Mesodermal cell (in vitro differentiated cells): ENCODE measurements at regions not wholly inside any gene's neighbourhood (a gene's known extent, or its start where the extent isn't known, plus 50 kb on each side); places are given as distances from the start of the nearest gene placed in this dataset.

Experiments
- H3K27ac ChIP-seq: 2 replicates; pipeline ENCODE4 v1.7.0; 2013; ENCODE audit warnings: mild to moderate bottlenecking, low read depth, low read length, moderate library complexity; ENCODE audit not compliant: severe bottlenecking
- H3K36me3 ChIP-seq: 2 replicates; pipeline ENCODE4 v1.7.1; 2013; ENCODE audit warnings: mild to moderate bottlenecking, low read length, moderate library complexity; ENCODE audit not compliant: control insufficient read depth, insufficient read depth
- H3K4me1 ChIP-seq: one replicate; pipeline ENCODE4 v1.7.1; 2013; ENCODE audit warnings: mild to moderate bottlenecking, low read length; ENCODE audit not compliant: insufficient read depth, control insufficient read depth, poor library complexity, severe bottlenecking
- H3K4me3 ChIP-seq: 2 replicates; pipeline ENCODE4 v1.7.0; 2013; ENCODE audit warnings: low read length, control low read depth, mild to moderate bottlenecking; ENCODE audit not compliant: insufficient read depth, poor library complexity, severe bottlenecking; ENCODE audit errors: extremely low read depth
- H3K9me3 ChIP-seq: 2 replicates; pipeline ENCODE4 v1.7.1; 2013; ENCODE audit warnings: mild to moderate bottlenecking, low read length, moderate library complexity; ENCODE audit not compliant: control insufficient read depth
- WGBS, 2 experiments: methylation state at CpG; one replicate each; pipeline ENCODE4 v1.1.5; 2013; ENCODE audit warnings: missing lambda C conversion rate in 2 of 2; ENCODE audit not compliant: insufficient coverage in 2 of 2; 5-methylcytosine and 5-hydroxymethylcytosine counted together

DNA sequence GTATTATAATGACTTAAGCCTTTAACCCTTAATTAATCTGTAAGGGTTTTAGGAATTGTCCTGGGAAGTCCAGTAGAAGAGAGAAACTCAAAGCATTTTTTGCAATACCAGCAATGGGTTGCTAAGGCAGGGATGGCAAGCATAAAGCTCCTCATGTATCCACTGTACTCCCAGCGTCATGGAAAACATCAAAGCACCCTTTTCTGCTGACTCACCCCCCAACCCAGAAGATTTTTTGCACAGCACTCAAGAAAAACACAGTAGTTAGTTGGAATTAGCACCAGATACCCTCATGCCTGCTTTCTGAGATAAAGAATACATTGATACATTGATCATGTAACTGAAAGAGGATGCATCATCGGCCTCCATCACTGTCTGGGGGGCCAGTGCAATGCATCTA is 199.1 kb upstream of the CNOT2 start:
- peaks cover 21% of the 10 kb centered on the region for H3K4me1 ChIP-seq
- no peak overlapping the region for H3K4me3 ChIP-seq
- H3K9me3 ChIP-seq, result no peaks in the 10 kb centered on the region
- H3K27ac ChIP-seq, result no peak overlapping the region
- WGBS, 2 experiments, result 88% methylated on average over 1 of the region's 2 CpGs; no CpG with 5 or more reads in 1 of the 2 experiments
- no peaks in the 10 kb centered on the region for H3K36me3 ChIP-seq

- Histone ChIP-seq H3K36me3 (no peaks in the 10 kb centered on the region), H3K4me1 (peaks cover 23% of the 10 kb centered on the region), H3K9me3 (no peaks in the 10 kb centered on the region), H3K4me3 (no peak overlapping the region), H3K27ac (no peak overlapping the region)
- 83 to 96% methylated on average over 3 of the region's 3 CpGs for WGBS, 2 experiments
Observed at GRCh38 chr12:70045036-70045435, 198.2 kb upstream of the CNOT2 start.

GRCh38 chr12:70045514-70045913 is 197.7 kb upstream of the CNOT2 start:
- H3K4me1 ChIP-seq, result peaks cover 24% of the 10 kb centered on the region
- 74 to 77% methylated on average over 3 to 4 of the region's 4 CpGs for WGBS, 2 experiments
- no peaks in the 10 kb centered on the region for H3K36me3 ChIP-seq
- H3K9me3 ChIP-seq, result no peaks in the 10 kb centered on the region
- H3K27ac ChIP-seq, result no peak overlapping the region
- H3K4me3 ChIP-seq, result no peak overlapping the region

GRCh38 chr12:70048521-70049250 is 194.5 kb upstream of the CNOT2 start:
- Histone ChIP-seq H3K4me1 (peaks cover 20% of the 10 kb centered on the region), H3K36me3 (no peaks in the 10 kb centered on the region), H3K9me3 (no peaks in the 10 kb centered on the region), H3K27ac (no peak overlapping the region), H3K4me3 (no peak overlapping the region)
- WGBS, 2 experiments, result 90 to 100% methylated on average over 1 of the region's 1 CpG

- Histone ChIP-seq H3K36me3 (no peaks in the 10 kb centered on the region), H3K4me1 (peaks cover 11% of the 10 kb centered on the region), H3K9me3 (no peaks in the 10 kb centered on the region), H3K4me3 (no peak overlapping the region), H3K27ac (no peak overlapping the region)
- 67% methylated on average over 3 of the region's 5 CpGs; no CpG with 5 or more reads in 1 of the 2 experiments for WGBS, 2 experiments
Observed at GRCh38 chr12:70049596-70050360, 193.5 kb upstream of the CNOT2 start.

- Histone ChIP-seq H3K27ac (no peak overlapping the region), H3K4me1 (peaks cover 3% of the 10 kb centered on the region), H3K4me3 (no peak overlapping the region), H3K9me3 (no peaks in the 10 kb centered on the region), H3K36me3 (no peaks in the 10 kb centered on the region)
- WGBS, 2 experiments, result no CpG with 5 or more reads among the region's 1 CpG
Observed at GRCh38 chr12:70052476-70052875, 190.8 kb upstream of the CNOT2 start.

DNA sequence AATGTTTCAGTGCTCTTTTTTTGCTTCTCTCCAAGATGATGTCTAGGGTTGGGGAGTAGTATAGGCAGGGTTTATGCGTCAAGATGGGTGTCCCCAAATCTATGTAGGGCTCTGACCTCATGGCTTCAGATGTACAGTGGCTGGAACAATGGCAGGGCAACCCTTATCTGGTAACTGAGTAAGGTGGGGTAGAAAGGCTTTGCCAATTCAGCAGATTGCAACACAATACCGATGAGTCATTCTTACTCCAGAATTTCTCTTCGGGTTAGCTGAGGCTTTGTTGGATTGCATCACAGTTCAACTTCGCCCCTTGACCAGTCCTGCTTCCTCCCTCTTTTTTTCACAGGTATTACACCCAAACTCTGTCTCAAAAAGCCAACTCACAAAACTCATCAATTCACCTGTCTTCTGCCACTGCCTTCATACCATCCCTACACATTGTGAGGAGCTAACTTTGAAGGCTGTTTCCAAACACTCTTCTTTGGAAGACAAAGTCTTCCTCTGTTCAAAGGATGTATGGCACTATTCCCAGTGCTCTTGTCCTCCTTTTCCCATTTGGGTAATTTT is 190.2 kb upstream of the CNOT2 start:
- Histone ChIP-seq H3K4me3 (no peak overlapping the region), H3K27ac (no peak overlapping the region), H3K36me3 (no peaks in the 10 kb centered on the region), H3K4me1 (peaks cover 3% of the 10 kb centered on the region), H3K9me3 (no peaks in the 10 kb centered on the region)
- WGBS, 2 experiments, result 79 to 90% methylated on average over 4 of the region's 4 CpGs

DNA sequence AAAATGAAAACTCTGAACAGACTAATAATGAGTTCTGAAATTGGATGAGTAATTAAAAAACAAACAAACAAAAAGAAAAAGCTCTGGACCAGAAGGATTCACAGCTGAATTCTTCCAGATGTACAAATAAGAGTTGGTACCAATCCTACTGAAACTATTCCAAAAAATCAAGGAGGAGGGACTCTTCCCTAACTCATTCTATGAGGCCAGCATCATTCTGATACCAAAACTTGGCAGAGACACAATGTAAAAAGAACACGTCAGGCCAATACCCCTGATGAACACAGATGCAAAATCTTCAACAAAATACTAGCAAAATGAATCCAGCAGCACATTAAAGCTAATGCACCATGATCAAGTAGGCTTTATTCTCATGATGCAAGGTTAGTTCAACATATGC is 183.9 kb upstream of the CNOT2 start:
- H3K36me3 ChIP-seq, result no peaks in the 10 kb centered on the region
- H3K27ac ChIP-seq, result no peak overlapping the region
- H3K4me3 ChIP-seq, result no peak overlapping the region
- H3K4me1 ChIP-seq, result no peaks in the 10 kb centered on the region
- WGBS, 2 experiments, result 80 to 100% methylated on average over 1 of the region's 1 CpG
- no peaks in the 10 kb centered on the region for H3K9me3 ChIP-seq

DNA sequence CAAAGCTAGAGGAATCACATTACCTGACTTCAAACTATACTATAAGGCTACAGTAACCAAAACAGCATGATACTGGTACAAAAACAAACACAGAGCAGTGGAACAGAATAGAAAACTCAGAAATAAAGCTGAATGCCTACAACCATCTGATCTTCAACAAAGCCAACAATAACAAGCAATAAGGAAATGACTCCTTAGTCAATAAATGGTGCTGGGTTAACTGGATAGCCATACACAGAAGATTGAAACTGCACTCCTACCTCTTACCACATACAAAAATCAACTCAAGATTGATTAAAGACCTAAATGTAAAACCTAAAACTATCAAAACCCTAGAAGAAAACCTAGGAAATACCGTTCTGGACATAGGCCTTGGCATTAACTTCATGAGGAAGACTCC is 182.6 kb upstream of the CNOT2 start:
- H3K4me1 ChIP-seq, result no peaks in the 10 kb centered on the region
- WGBS, 2 experiments, result 67 to 100% methylated on average over 1 of the region's 1 CpG
- no peaks in the 10 kb centered on the region for H3K36me3 ChIP-seq
- H3K9me3 ChIP-seq, result no peaks in the 10 kb centered on the region
- no peak overlapping the region for H3K27ac ChIP-seq
- no peak overlapping the region for H3K4me3 ChIP-seq

DNA sequence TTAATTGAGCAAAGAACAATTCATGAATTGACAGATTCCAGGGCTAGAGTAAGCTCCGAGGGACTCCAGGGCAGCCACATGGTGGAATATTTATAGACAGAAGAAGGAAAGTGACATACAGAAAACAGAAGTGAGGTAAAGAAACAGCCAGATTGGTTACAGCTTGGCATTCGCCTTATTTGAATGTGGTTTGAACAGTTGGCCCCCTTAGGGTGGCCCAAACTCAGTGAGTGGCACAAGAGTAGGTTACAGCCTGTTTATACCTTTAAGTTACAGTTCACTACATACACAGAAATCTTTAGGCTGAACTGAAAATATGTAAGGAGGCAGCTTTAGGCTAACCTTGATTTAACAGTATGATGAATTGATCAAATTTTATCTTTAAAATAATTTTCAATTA is 174.5 kb upstream of the CNOT2 start:
- Histone ChIP-seq H3K4me3 (no peak overlapping the region), H3K27ac (no peak overlapping the region), H3K9me3 (no peaks in the 10 kb centered on the region), H3K36me3 (no peaks in the 10 kb centered on the region), H3K4me1 (no peaks in the 10 kb centered on the region)
- WGBS, 2 experiments, result 91 to 94% methylated on average over 2 of the region's 2 CpGs
